SK-N-SH (cell line): ENCODE measurements at regions not wholly inside any gene's neighbourhood (a gene's known extent, or its start where the extent isn't known, plus 50 kb on each side); places are given as distances from the start of the nearest gene placed in this dataset.
"Not testable (repeated sequence)": the region's sequence is repeated elsewhere in the genome, so short reads cannot be mapped to it uniquely, and the experiment has no call there.

Experiments used
- CTCF ChIA-PET: fragments of 300-600, 350-600 bp; formaldehyde crosslinking; extraction: SDS; loops from one replicate; lab custom pipeline; 2021; lab: Yijun Ruan, JAX
- POLR2A ChIA-PET: fragments of 350-600 bp; sonication (Branson Sonifier 250); formaldehyde crosslinking; extraction: SDS; loops from one replicate; lab custom pipeline; 2020; ENCODE audit warnings: antibody characterized with exemption, inconsistent platforms; lab: Yijun Ruan, JAX
- DNase-seq: peaks from one replicate; pipeline ENCODE4 v3.0.0; 2012
- H2AFZ ChIP-seq: fragments of 200-600 bp; sonication (generic); 2 replicates; pipeline ENCODE4 v1.8.1; 2016; ENCODE audit warnings: antibody characterized with exemption, mild to moderate bottlenecking, low read depth
- H3F3A ChIP-seq: fragments of 200-600 bp; sonication (generic); replicated peaks from 2 replicates; pipeline ENCODE3; 2016; ENCODE audit warnings: antibody characterized with exemption, mild to moderate bottlenecking; ENCODE audit not compliant: insufficient read depth
- H3K27ac ChIP-seq, 2 experiments: fragments of 200-500 bp in 1 of 2; fragments of 200-600 bp in 1 of 2; sonication (Bioruptor generic) in 1 of 2; sonication (generic), shearing (Covaris generic) in 1 of 2; 2 replicates each; pipeline versions ENCODE4 v1.5.1 to v1.6.1; 2014 to 2016; ENCODE audit warnings: low read depth in 2 of 2, inconsistent platforms in 1 of 2, low read length in 1 of 2, mild to moderate bottlenecking in 1 of 2, mixed read lengths in 1 of 2
- H3K27me3 ChIP-seq: fragments of 200-600 bp; sonication (generic), shearing (Covaris generic); 2 replicates; pipeline ENCODE4 v1.6.1; 2016; ENCODE audit warnings: mixed run types; ENCODE audit not compliant: insufficient read depth
- H3K36me3 ChIP-seq, 2 experiments: fragments of 200-500 bp in 1 of 2; fragments of 200-600 bp in 1 of 2; sonication (Bioruptor generic) in 1 of 2; sonication (generic) in 1 of 2; replicated peaks in 1 of 2; 2 replicates each; pipeline versions ENCODE3 to v1.5.1; 2014 to 2016; ENCODE audit warnings: low read length in 1 of 2, mild to moderate bottlenecking in 1 of 2; ENCODE audit not compliant: insufficient read depth in 2 of 2, control insufficient read depth in 1 of 2
- H3K4me1 ChIP-seq, 2 experiments: fragments of 200-500 bp in 1 of 2; fragments of 200-600 bp in 1 of 2; sonication (Bioruptor generic) in 1 of 2; sonication (generic), shearing (Covaris generic) in 1 of 2; 2 replicates each; pipeline versions ENCODE4 v1.5.1 to v1.6.1; 2014 to 2016; ENCODE audit warnings: low read depth in 1 of 2, low read length in 1 of 2, mixed run types in 1 of 2; ENCODE audit not compliant: insufficient read depth in 2 of 2, control insufficient read depth in 1 of 2
- H3K4me2 ChIP-seq: fragments of 200-600 bp; sonication (generic), shearing (Covaris generic); 2 replicates; pipeline ENCODE4 v1.6.1; 2017; ENCODE audit warnings: mixed run types
- H3K4me3 ChIP-seq, 2 experiments: fragments of 200-500 bp in 1 of 2; fragments of 200-600 bp in 1 of 2; sonication (Bioruptor generic) in 1 of 2; sonication (generic), shearing (Covaris generic) in 1 of 2; 2 replicates each; pipeline versions ENCODE4 v1.5.1 to v1.8.1; 2014 to 2016; ENCODE audit warnings: low read depth in 2 of 2, inconsistent platforms in 1 of 2, low read length in 1 of 2, mild to moderate bottlenecking in 1 of 2, mixed read lengths in 1 of 2, moderate library complexity in 1 of 2
- H3K79me2 ChIP-seq: fragments of 200-600 bp; sonication (generic); 2 replicates; pipeline ENCODE4 v1.8.1; 2017; ENCODE audit warnings: mild to moderate bottlenecking; ENCODE audit not compliant: insufficient read depth
- H3K9ac ChIP-seq: fragments of 200-600 bp; sonication (generic); 2 replicates; pipeline ENCODE4 v1.6.1; 2017; ENCODE audit warnings: mixed run types
- H3K9me2 ChIP-seq: fragments of 200-600 bp; sonication (generic); 2 replicates; pipeline ENCODE4 v1.6.1; 2017; ENCODE audit warnings: mixed run types
- H3K9me3 ChIP-seq: fragments of 200-600 bp; sonication (generic); 2 replicates; pipeline ENCODE4 v1.6.1; 2017; ENCODE audit warnings: mixed run types, mild to moderate bottlenecking, moderate library complexity
- H4K20me1 ChIP-seq: fragments of 200-600 bp; sonication (generic); 2 replicates; pipeline ENCODE4 v1.6.1; 2017; ENCODE audit warnings: mild to moderate bottlenecking, mixed run types; ENCODE audit not compliant: insufficient read depth
- GABPA ChIP-seq: IDR thresholded peaks from 2 replicates; pipeline ENCODE4 v1.4.0; 2012; ENCODE audit warnings: low read depth, mild to moderate bottlenecking
- MEF2A ChIP-seq: IDR thresholded peaks from 2 replicates; pipeline ENCODE4 v1.4.0; 2012; ENCODE audit warnings: low read depth, borderline replicate concordance
- NFIC ChIP-seq: IDR thresholded peaks from 2 replicates; pipeline ENCODE4 v1.4.0; 2012; ENCODE audit warnings: borderline replicate concordance
- NRF1 ChIP-seq: IDR thresholded peaks from 2 replicates; pipeline ENCODE4 v1.6.1; 2012; ENCODE audit warnings: low read depth, mild to moderate bottlenecking, low read length
- RAD21 ChIP-seq: IDR thresholded peaks from 2 replicates; pipeline ENCODE4 v1.6.1; 2012; ENCODE audit warnings: mild to moderate bottlenecking, low read length
- RXRA ChIP-seq: IDR thresholded peaks from 2 replicates; pipeline ENCODE4 v1.4.0; 2012; ENCODE audit warnings: low read depth, mild to moderate bottlenecking, borderline replicate concordance
- YY1 ChIP-seq: IDR thresholded peaks from 2 replicates; pipeline ENCODE4 v1.4.0; 2012; ENCODE audit warnings: low read depth, mild to moderate bottlenecking
- WGBS: methylation state at CpG from one replicate; pipeline ENCODE4 v1.1.6; 2017; ENCODE audit warnings: low lambda C conversion rate; 5-methylcytosine and 5-hydroxymethylcytosine counted together
- TF ChIP-seq, protein P1 (sequence below): IDR thresholded peaks from 2 replicates; pipeline ENCODE4 v1.6.1; 2012; ENCODE audit warnings: mild to moderate bottlenecking, low read depth, low read length, moderate library complexity
- TF ChIP-seq, protein P2 (sequence below): IDR thresholded peaks from 2 replicates; pipeline ENCODE4; 2012

DNA sequence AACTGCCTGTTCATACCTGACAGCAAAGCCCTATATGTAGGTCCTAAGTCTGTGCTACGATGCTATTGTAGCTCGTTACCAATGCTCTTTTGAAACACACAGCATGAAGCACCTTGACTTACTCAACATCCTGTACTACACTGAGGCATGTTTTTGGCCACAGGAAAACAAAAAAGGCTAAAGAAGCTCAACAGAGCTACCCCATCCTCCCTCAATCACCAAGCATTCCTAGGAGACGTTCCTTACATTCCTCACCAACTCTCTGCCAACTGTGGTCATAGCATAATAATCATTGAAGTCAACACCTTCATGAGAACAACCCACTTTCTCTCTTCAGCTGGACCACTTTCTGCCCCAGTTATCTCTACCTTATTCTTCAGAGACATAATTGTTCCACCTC lies 73.7 kb upstream of the SLC25A43 start:
- ChIA-PET CTCF (no interaction called here), POLR2A (no interaction called here)
- Histone ChIP-seq H3K9me3 (no peaks in the 10 kb centered on the region), H3K36me3 (no peaks in the 10 kb centered on the region), H3K9ac (no peak overlapping the region), H2AFZ (no peak overlapping the region), H3K4me1 (no peaks in the 10 kb centered on the region), H3K27me3 (peaks cover 6% of the 10 kb centered on the region; the same call in 1 of the 2 replicates), H3K4me3 (no peak overlapping the region), H3K4me2 (no peak overlapping the region), H3F3A (no peaks in the 10 kb centered on the region), H4K20me1 (no peaks in the 10 kb centered on the region), H3K9me2 (no peaks in the 10 kb centered on the region), H3K27ac (no peak overlapping the region), H3K79me2 (no peaks in the 10 kb centered on the region)
- TF ChIP-seq RXRA (no peak), RAD21 (no peak), GABPA (no peak), NRF1 (no peak), MEF2A (no peak), NFIC (no peak), YY1 (no peak)
- TF ChIP-seq, protein P1, sequence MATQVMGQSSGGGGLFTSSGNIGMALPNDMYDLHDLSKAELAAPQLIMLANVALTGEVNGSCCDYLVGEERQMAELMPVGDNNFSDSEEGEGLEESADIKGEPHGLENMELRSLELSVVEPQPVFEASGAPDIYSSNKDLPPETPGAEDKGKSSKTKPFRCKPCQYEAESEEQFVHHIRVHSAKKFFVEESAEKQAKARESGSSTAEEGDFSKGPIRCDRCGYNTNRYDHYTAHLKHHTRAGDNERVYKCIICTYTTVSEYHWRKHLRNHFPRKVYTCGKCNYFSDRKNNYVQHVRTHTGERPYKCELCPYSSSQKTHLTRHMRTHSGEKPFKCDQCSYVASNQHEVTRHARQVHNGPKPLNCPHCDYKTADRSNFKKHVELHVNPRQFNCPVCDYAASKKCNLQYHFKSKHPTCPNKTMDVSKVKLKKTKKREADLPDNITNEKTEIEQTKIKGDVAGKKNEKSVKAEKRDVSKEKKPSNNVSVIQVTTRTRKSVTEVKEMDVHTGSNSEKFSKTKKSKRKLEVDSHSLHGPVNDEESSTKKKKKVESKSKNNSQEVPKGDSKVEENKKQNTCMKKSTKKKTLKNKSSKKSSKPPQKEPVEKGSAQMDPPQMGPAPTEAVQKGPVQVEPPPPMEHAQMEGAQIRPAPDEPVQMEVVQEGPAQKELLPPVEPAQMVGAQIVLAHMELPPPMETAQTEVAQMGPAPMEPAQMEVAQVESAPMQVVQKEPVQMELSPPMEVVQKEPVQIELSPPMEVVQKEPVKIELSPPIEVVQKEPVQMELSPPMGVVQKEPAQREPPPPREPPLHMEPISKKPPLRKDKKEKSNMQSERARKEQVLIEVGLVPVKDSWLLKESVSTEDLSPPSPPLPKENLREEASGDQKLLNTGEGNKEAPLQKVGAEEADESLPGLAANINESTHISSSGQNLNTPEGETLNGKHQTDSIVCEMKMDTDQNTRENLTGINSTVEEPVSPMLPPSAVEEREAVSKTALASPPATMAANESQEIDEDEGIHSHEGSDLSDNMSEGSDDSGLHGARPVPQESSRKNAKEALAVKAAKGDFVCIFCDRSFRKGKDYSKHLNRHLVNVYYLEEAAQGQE: no peak
- TF ChIP-seq, protein P2, sequence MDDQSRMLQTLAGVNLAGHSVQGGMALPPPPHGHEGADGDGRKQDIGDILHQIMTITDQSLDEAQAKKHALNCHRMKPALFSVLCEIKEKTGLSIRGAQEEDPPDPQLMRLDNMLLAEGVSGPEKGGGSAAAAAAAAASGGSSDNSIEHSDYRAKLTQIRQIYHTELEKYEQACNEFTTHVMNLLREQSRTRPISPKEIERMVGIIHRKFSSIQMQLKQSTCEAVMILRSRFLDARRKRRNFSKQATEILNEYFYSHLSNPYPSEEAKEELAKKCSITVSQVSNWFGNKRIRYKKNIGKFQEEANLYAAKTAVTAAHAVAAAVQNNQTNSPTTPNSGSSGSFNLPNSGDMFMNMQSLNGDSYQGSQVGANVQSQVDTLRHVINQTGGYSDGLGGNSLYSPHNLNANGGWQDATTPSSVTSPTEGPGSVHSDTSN: no peak
- 4% methylated on average over 2 of the region's 3 CpGs for WGBS
- no peak for DNase-seq

DNA sequence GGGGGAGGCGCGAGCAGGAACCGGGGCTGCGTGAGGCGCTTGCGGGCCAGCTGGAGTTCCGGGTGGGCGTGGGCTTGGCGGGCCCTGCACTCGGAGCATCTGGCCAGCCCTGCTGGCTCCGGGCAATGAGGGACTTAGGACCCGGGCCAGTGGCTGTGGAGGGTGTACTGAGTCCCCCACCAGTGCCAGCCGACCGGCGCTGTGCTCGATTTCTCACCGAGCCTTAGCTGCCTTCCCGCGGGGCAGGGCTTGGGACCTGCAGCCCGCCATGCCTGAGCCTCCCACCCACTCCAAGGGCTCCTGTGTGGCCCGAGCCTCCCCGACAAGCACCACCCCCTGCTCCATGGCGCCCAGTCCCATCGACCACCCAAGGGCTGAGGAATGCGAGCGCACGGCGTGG lies 67.3 kb upstream of the SLC25A43 start:
- H3K79me2 ChIP-seq, H3F3A ChIP-seq, H3K4me2 ChIP-seq, H3K4me1 ChIP-seq, H3K4me3 ChIP-seq, H3K9me3 ChIP-seq, DNase-seq, POLR2A ChIA-PET, H3K9ac ChIP-seq, H4K20me1 ChIP-seq, H3K9me2 ChIP-seq, H3K36me3 ChIP-seq, CTCF ChIA-PET, H2AFZ ChIP-seq, H3K27ac ChIP-seq, H3K27me3 ChIP-seq: not testable (repeated sequence)
- WGBS: 21% methylated on average over 15 of the region's 28 CpGs

DNA sequence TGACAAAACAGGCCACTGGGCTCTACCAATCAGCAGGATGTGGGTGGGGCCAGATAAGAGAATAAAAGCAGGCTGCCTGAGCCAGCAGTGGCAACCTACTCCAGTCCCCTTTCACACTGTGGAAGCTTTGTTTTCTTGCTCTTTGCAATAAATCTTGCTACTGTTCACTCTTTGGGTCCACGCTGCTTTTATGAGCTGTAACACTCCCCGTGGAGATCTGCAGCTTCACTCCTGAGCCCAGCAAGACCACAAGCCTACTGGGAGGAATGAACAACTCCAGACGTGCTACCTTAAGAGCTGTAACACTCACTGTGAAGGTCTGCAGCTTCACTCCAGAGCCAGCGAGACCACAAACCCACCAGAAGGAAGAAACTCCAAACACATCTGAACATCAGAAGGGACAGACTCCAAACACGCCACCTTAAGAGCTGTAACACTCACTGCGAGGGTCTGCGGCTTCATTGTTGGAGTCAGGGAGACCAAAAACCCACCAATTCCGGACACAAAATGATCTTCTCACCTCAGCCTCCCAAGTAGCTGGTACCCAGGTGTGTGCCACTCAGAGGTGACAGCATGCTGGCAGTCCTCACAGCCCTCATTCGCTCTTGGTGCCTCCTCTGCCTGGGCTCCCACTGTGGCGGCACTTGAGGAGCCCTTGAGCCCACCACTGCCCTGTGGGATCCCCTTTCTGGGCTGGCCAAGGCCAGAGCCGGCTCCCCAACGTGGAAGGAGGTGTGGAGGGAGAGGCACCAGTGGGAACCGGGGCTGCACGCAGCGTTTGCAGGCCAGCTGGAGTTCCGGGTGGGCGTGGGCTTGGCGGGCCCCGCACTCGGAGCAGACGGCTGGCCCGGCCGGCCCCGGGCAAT lies 66.0 kb upstream of the SLC25A43 start:
- H3K4me3 ChIP-seq, H3K9me2 ChIP-seq, H3K27ac ChIP-seq, H3F3A ChIP-seq, H3K4me2 ChIP-seq, H3K9ac ChIP-seq, H3K4me1 ChIP-seq, POLR2A ChIA-PET, H2AFZ ChIP-seq, H3K27me3 ChIP-seq, H4K20me1 ChIP-seq, H3K79me2 ChIP-seq, H3K36me3 ChIP-seq, H3K9me3 ChIP-seq, DNase-seq: not testable (repeated sequence)
- WGBS: 29% methylated on average over 23 of the region's 24 CpGs
- CTCF ChIA-PET: interaction anchor here (0.6 kb wide), 1 partner anchor 1436 kb away, joined by 3 read pairs; no protein-coding TSS in a partner anchor

DNA sequence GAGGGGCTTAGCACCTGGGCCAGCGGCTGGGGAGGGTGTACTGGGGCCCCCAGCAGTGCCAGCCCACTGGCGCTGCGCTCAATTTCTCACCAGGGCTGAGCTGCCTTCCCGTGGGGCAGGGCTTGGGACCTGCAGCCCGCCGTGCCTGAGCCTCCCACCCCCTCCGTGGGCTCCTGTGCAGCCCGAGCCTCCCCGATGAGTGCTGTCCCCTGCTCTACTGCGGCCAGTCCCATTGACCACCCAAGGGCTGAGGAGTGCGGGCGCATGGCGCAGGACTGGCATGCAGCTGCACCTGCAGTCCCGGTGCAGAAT lies 65.5 kb upstream of the SLC25A43 start:
- DNase-seq, H3K4me2 ChIP-seq, H4K20me1 ChIP-seq, H3F3A ChIP-seq, H3K9ac ChIP-seq, H3K9me3 ChIP-seq, H3K4me3 ChIP-seq, H3K27ac ChIP-seq, CTCF ChIA-PET, H3K4me1 ChIP-seq, H2AFZ ChIP-seq, H3K27me3 ChIP-seq, H3K79me2 ChIP-seq, H3K36me3 ChIP-seq, POLR2A ChIA-PET, H3K9me2 ChIP-seq: not testable (repeated sequence)
- whole genome bisulfite sequencing: 0% methylated on average over 7 of the region's 14 CpGs
